DND-41 (cell line): ENCODE measurements at regions not wholly inside any gene's neighbourhood (a gene's known extent, or its start where the extent isn't known, plus 50 kb on each side); places are given as distances from the start of the nearest gene placed in this dataset.

ENCODE experiments used
- ATAC-seq: fragments of 200-7000 bp; cut with Tn5 transposase; 3 replicates; pipeline ENCODE4 v1.9.1; 2021; ENCODE audit warnings: low read depth; ENCODE audit not compliant: insufficient read depth
- DNase-seq: peaks from one replicate; pipeline ENCODE4 v3.0.0-alpha.2; 2020
- H2AFZ ChIP-seq: 2 replicates; pipeline ENCODE4 v1.6.0; 2012; ENCODE audit warnings: low read depth, low read length
- H3K27ac ChIP-seq: 2 replicates; pipeline ENCODE4 v1.5.1; 2012; ENCODE audit warnings: low read length, inconsistent platforms
- H3K27me3 ChIP-seq: fragments of 200-600 bp; sonication (generic); 2 replicates; pipeline ENCODE4 v1.6.0; 2012; ENCODE audit warnings: low read length, mild to moderate bottlenecking, inconsistent platforms; ENCODE audit not compliant: insufficient read depth, poor library complexity
- H3K36me3 ChIP-seq: 2 replicates; pipeline ENCODE4 v1.5.1; 2012; ENCODE audit warnings: low read length, inconsistent platforms; ENCODE audit not compliant: insufficient read depth
- H3K4me1 ChIP-seq: 2 replicates; pipeline ENCODE4 v1.5.1; 2012; ENCODE audit warnings: mild to moderate bottlenecking, low read length; ENCODE audit not compliant: insufficient read depth
- H3K4me2 ChIP-seq: 2 replicates; pipeline ENCODE4 v1.6.0; 2012; ENCODE audit warnings: mild to moderate bottlenecking, moderate library complexity, low read length, inconsistent platforms; ENCODE audit not compliant: insufficient read depth
- H3K4me3 ChIP-seq, 2 experiments: fragments of 200-600 bp in 1 of 2; shearing (Covaris generic) in 1 of 2; 2 replicates each; pipeline ENCODE4 v1.5.1; 2012 to 2016; ENCODE audit warnings: inconsistent platforms in 2 of 2, low read length in 2 of 2, mild to moderate bottlenecking in 2 of 2, low read depth in 1 of 2, moderate library complexity in 1 of 2
- H3K79me2 ChIP-seq: 2 replicates; pipeline ENCODE4 v1.6.0; 2012; ENCODE audit warnings: low read length, inconsistent platforms; ENCODE audit not compliant: insufficient read depth
- H3K9ac ChIP-seq: 2 replicates; pipeline ENCODE4 v1.6.0; 2012; ENCODE audit warnings: low read depth, mild to moderate bottlenecking, inconsistent platforms, low read length, moderate library complexity
- H3K9me3 ChIP-seq: 2 replicates; pipeline ENCODE4 v1.5.1; 2012; ENCODE audit warnings: low read length, moderate library complexity, mild to moderate bottlenecking, inconsistent platforms; ENCODE audit not compliant: insufficient read depth, severe bottlenecking
- H4K20me1 ChIP-seq: 2 replicates; pipeline ENCODE4 v1.6.0; 2012; ENCODE audit warnings: low read length; ENCODE audit not compliant: insufficient read depth
- EZH2 ChIP-seq: IDR thresholded peaks from 3 replicates; pipeline ENCODE4 v1.6.1; 2012; ENCODE audit warnings: borderline replicate concordance, low read depth, mild to moderate bottlenecking, moderate library complexity, low read length, inconsistent platforms; ENCODE audit not compliant: severe bottlenecking
- TF ChIP-seq, protein P1 (sequence below): IDR thresholded peaks from 2 replicates; pipeline ENCODE4 v1.5.1; 2012; ENCODE audit warnings: borderline replicate concordance, low read length, moderate library complexity, mild to moderate bottlenecking; ENCODE audit not compliant: poor library complexity, severe bottlenecking; ENCODE audit errors: extremely low read depth

DNA sequence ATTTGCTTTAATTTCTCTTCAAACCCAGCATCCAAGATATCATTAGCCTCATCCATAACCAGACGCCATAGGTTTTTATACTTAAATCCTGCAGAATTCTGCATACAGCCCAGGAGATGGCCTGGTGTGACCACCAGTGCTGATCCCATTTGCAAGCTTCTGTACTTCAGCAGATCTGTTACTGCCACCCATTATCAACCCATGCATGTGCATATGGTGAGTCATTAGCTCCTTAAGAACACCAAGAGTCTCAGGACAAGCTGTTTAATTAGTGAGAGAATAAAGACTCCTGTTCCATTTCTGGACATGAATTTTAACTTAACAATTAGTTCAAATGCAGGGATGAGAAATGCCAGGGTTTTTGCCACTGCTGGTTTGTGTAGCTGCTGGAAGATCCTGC lies 110.7 kb upstream of the TANK start:
- DNase-seq (no peak), ATAC-seq (no peak)
- Histone ChIP-seq H3K4me3 (no peak overlapping the region), H3K27ac (no peak overlapping the region), H3K27me3 (no peaks in the 10 kb centered on the region), H3K9ac (no peak overlapping the region), H3K36me3 (no peaks in the 10 kb centered on the region), H2AFZ (no peak overlapping the region), H3K4me1 (no peaks in the 10 kb centered on the region), H4K20me1 (no peaks in the 10 kb centered on the region), H3K79me2 (no peaks in the 10 kb centered on the region), H3K9me3 (no peaks in the 10 kb centered on the region), H3K4me2 (no peak overlapping the region)
- no peak for TF ChIP-seq EZH2
- TF ChIP-seq, protein P1, sequence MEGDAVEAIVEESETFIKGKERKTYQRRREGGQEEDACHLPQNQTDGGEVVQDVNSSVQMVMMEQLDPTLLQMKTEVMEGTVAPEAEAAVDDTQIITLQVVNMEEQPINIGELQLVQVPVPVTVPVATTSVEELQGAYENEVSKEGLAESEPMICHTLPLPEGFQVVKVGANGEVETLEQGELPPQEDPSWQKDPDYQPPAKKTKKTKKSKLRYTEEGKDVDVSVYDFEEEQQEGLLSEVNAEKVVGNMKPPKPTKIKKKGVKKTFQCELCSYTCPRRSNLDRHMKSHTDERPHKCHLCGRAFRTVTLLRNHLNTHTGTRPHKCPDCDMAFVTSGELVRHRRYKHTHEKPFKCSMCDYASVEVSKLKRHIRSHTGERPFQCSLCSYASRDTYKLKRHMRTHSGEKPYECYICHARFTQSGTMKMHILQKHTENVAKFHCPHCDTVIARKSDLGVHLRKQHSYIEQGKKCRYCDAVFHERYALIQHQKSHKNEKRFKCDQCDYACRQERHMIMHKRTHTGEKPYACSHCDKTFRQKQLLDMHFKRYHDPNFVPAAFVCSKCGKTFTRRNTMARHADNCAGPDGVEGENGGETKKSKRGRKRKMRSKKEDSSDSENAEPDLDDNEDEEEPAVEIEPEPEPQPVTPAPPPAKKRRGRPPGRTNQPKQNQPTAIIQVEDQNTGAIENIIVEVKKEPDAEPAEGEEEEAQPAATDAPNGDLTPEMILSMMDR: no peak

DNA sequence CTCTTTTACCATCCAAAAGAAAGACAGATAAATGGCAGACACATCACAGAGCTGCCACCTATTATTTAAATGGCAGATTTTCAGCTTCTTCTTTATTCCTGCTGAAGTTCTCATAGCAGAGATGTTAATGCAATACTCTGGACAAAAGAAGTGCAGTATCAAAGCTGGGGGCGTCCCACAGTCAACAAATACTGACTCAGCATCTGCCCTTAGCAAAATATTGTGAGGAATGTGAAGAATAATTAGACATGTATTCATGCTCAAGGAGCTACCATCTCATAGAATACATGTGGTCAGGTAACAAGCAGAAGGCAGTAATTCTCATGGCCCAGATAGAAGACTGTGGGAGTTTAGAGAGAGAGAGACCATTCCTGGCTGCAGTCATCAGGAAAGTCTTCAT lies 108.0 kb upstream of the TANK start:
- Histone ChIP-seq H3K27me3 (no peaks in the 10 kb centered on the region), H3K79me2 (no peaks in the 10 kb centered on the region), H3K27ac (no peak overlapping the region), H3K9me3 (peaks cover 4% of the 10 kb centered on the region), H3K9ac (no peak overlapping the region), H3K4me3 (no peak overlapping the region), H2AFZ (no peak overlapping the region), H3K36me3 (no peaks in the 10 kb centered on the region), H3K4me2 (no peak overlapping the region), H3K4me1 (no peaks in the 10 kb centered on the region), H4K20me1 (no peaks in the 10 kb centered on the region)
- TF ChIP-seq, protein P1: no peak
- TF ChIP-seq EZH2: no peak
- DNase-seq: no peak
- ATAC-seq: no peak

DNA sequence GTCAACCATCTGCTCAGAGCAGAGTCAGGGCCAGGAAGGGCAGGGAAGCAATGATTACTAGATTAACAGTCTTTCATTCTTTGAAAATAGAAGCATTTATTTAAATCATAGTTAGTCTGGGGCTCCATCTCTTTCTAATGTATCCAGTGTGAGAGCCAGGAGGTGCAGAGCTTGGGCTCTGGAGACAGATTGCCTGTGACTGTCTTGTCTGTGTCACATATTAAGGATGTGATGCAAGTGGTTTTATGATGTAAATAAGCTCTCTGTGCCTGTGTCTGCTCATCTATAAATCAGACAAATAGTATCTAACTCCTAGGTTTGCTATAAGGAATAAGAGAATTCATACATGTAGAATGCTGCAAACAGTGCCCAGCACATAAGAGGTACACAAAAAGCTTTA lies 104.9 kb upstream of the TANK start:
- H3K9me3 ChIP-seq: peaks cover 7% of the 10 kb centered on the region
- H3K4me2 ChIP-seq: no peak overlapping the region
- H3K36me3 ChIP-seq: no peaks in the 10 kb centered on the region
- no peak overlapping the region for H3K27ac ChIP-seq
- H3K27me3 ChIP-seq: no peaks in the 10 kb centered on the region
- TF ChIP-seq EZH2: no peak
- TF ChIP-seq, protein P1: no peak
- ATAC-seq: no peak
- H2AFZ ChIP-seq: no peak overlapping the region
- no peaks in the 10 kb centered on the region for H4K20me1 ChIP-seq
- no peaks in the 10 kb centered on the region for H3K4me1 ChIP-seq
- no peaks in the 10 kb centered on the region for H3K79me2 ChIP-seq
- no peak for DNase-seq
- H3K9ac ChIP-seq: no peak overlapping the region
- no peak overlapping the region for H3K4me3 ChIP-seq

DNA sequence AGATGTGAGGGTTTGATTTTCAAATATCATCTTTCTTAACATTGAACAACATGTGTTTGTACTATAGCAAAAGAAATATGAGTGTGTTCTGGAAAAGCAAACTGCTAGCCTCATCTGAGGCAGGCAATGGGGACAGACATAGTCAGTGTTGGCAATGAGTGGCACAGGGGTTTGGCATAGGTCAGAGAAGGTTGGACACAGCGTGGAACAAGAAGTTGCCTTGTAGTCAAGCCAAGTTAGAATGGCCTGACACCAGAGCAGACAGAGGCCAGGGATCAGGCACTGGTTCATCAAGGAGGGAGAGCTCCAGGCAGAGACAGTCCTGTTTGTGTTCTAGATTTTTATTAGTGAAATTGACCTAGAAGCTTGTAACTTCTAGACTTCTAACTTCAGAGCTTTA lies 100.8 kb upstream of the TANK start:
- no peak for DNase-seq
- Histone ChIP-seq H3K36me3 (no peaks in the 10 kb centered on the region), H3K4me2 (no peak overlapping the region), H3K27ac (no peak overlapping the region), H3K27me3 (no peaks in the 10 kb centered on the region), H3K9ac (no peak overlapping the region), H3K4me1 (peaks cover 11% of the 10 kb centered on the region), H3K4me3 (no peak overlapping the region), H3K79me2 (no peaks in the 10 kb centered on the region), H2AFZ (no peak overlapping the region), H4K20me1 (no peaks in the 10 kb centered on the region), H3K9me3 (peaks cover 7% of the 10 kb centered on the region)
- TF ChIP-seq, protein P1: no peak
- no peak for ATAC-seq
